ENCODE measurements at regions not wholly inside any gene's neighbourhood (a gene's known extent, or its start where the extent isn't known, plus 50 kb on each side); places are given as distances from the start of the nearest gene placed in this dataset.

DNA sequence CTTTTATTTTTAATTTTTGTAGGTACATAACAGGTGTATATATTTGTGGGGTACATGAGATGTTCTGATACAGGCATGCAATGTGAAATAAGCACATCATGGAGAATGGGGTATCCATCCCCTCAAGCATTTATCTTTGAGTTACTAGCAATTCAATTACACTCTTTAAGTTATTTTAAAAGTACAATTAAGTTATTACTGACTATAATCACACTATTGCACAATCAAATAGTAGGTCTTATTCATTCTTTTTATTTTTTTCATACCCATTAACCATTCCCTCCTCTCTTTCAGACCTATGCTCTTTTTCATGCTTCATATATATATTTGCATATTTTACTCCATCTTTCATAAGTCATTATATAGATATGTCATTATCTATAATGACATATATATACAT, 93.3 kb downstream of the MAGEB5 start:
- no peak for TF ChIP-seq LEF1 (IDR thresholded peaks at IDR 0.05; ENCODE audit: borderline replicate concordance)
- TF ChIP-seq BHLHE40 (IDR thresholded peaks at IDR 0.05; ENCODE audit: borderline replicate concordance): no peak
- TF ChIP-seq NFRKB (IDR thresholded peaks at IDR 0.05): no peak
- TF ChIP-seq FOXK2 (IDR thresholded peaks at IDR 0.05): no peak
- no peak for TF ChIP-seq ELF4 (IDR thresholded peaks at IDR 0.05)
- TF ChIP-seq FOXA1 (IDR thresholded peaks at IDR 0.05): no peak
- TF ChIP-seq ARNT (IDR thresholded peaks at IDR 0.05): no peak
- TF ChIP-seq SP1 (IDR thresholded peaks at IDR 0.05): no peak

Measured in HEK293T (cell line).